ENCODE measurements at regions not wholly inside any gene's neighbourhood (a gene's known extent, or its start where the extent isn't known, plus 50 kb on each side); places are given as distances from the start of the nearest gene placed in this dataset.

- intact Hi-C loops (cut with DNase I): no loop called here
- H3K9me3 ChIP-seq: peaks cover 26% of the 10 kb centered on the region
- H3K4me1 ChIP-seq: no peaks in the 10 kb centered on the region
- ATAC-seq (no peak), DNase-seq (no peak)
- no peak overlapping the region for H3K4me3 ChIP-seq
- no peaks in the 10 kb centered on the region for H3K36me3 ChIP-seq
- no peak overlapping the region for H3K27ac ChIP-seq
- TF ChIP-seq CTCF (IDR thresholded peaks at IDR 0.05): no peak
- H3K27me3 ChIP-seq (ENCODE audit: low read depth): no peaks in the 10 kb centered on the region
Measured at GRCh38 chr2:341017-341542, 53.2 kb upstream of the ALKAL2 start.
